ENCODE measurements at regions not wholly inside any gene's neighbourhood (a gene's known extent, or its start where the extent isn't known, plus 50 kb on each side); places are given as distances from the start of the nearest gene placed in this dataset.

DNA sequence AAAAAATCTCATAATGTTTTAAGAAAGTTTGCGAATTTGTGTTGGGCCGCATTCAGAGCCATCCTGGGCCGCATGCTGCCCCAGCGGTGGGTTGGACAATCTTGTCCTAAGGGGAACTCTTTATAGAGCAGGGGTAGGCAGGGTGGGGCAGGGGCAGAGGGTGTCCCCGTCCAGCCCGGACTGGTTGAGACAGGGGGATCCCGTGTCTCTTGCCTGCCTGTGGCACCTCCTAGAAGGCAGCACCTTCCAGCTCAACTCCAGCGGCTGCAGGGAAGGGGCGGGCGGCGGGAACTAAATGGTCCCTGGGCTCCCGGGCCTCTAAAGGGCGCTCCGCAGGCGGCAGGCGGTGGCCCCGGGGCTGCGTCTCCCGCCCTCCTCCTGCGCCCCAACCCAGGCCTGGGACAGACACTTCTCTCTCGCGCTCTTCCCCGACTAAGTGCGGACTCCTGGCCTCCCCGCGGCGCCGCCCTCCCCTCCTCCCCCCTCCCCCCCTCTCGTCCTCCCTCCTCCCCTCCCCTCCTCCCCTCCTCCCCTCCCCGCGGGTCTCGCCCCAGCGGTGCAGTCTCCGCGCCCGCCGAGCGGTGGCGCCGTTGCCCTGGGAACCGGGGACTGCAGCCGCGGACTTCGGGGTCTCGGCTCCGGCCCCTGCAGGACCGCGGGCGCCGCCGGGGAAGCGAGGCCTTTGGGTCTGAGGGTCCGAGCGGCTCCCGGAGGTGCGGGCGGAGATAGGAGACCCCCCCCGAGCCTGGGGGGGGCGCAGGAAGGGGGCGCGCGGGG, 132.6 kb downstream of the MRPL36 start:
- peak; percentile 87 for DNase-seq

DNA sequence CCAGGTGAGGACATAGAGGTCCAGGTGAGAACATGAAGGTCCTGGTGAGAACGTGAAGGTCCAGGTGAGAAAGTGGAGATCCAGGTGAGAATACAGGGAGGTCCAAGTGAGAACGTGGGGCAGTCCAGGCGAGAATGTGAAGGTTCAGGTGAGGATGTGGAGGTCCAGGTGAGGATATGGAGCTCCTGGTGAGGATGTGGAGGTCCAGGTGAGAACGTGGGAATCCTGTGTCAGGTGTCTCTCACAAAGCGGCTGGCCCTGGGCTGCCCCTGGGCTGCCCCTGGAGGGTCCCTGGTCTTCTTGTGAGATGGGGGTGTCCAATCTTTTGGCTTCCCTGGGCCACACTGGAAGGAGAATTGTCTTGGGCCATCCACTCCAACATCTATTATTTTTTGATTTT, 133.4 kb downstream of the MRPL36 start:
- DNase-seq: no peak

DNA sequence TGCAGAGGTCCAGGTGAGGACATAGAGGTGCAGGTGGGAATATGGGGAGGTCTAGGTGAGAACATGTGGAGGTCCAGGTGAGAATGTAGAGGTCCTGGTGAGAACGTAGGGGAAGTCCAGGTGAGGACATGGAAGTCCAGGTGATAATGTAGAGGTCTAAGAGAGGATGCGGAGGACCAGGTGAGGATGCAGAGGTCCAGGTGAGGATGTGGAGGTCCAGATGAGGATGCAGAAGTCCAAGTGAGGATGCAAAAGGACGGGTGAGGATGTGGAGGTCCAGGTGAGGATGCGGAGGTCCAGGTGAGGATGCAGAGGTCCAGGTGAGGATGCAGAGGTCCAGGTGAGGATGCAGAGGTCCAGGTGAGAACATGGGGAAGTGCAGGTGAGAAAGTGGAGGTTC, 133.8 kb downstream of the MRPL36 start:
- DNase-seq: peak; percentile 41

DNA sequence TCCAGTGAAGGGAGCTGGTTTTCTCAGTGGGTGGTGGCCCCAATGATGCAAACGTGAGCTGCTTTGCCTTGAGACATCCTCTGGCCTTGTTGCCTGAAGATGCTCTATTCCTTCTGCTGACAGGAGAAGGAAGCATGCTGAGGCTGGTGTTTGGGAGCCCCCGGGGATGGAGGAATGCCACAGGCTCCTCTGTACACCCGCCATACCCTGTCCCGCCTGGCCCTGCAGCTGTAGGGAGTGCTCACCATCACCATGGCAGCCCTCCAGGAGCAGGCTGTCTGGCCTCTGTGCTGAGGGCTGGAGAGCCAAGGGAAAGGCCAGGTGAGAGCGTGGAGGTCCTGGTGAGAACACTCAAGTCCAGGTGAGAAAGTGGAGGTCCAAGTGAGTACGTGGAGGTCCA, 134.4 kb downstream of the MRPL36 start:
- peak; percentile 36 for DNase-seq

DNA sequence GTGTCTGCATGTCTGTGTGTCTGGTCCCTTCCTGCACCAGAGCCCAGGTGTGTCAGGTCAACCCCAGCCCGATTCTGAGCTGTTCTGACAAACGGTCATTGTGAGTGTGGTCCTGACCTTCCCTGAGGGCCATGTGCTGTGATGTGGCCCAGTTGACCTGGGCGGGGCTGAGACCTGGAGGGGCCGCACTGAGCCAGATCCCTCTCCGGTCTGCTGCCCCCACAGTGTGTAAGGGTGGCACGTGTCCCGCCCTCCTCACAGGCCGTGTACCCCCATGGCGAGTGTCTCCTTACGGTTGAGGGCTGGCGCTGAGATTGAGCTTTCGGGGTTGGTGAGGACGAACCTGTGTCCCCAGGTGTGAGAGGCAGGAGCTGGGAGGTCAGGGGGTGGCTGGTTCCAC, 136.5 kb downstream of the MRPL36 start:
- DNase-seq: peak; percentile 48

DNA sequence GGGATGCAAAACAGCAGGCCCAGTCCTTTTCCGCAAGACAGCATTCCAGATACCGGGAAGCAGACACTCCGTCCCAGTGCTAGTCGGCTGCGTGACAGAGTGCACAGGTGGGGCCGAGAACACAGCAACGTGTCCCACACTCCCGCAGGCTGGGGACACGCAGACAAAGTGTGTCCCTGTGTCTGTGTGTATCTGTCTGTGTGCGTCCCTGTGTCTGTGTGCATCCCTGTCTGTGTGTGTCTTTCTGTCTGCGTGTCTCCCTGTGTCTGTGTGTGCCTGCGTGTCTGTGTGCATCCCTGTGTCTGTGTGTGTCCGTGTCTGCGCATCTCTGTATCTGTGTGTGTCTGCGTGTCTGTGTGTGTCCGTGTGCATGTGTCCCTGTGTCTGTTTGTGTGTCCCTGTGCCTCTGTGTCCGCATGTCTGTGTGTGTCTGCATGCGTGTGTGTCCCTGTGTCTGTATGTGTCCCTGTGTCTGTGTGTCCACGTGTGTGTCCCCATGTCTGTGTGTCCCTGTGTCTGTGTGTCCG, 137.0 kb downstream of the MRPL36 start:
- peak; percentile 56 for DNase-seq

DNA sequence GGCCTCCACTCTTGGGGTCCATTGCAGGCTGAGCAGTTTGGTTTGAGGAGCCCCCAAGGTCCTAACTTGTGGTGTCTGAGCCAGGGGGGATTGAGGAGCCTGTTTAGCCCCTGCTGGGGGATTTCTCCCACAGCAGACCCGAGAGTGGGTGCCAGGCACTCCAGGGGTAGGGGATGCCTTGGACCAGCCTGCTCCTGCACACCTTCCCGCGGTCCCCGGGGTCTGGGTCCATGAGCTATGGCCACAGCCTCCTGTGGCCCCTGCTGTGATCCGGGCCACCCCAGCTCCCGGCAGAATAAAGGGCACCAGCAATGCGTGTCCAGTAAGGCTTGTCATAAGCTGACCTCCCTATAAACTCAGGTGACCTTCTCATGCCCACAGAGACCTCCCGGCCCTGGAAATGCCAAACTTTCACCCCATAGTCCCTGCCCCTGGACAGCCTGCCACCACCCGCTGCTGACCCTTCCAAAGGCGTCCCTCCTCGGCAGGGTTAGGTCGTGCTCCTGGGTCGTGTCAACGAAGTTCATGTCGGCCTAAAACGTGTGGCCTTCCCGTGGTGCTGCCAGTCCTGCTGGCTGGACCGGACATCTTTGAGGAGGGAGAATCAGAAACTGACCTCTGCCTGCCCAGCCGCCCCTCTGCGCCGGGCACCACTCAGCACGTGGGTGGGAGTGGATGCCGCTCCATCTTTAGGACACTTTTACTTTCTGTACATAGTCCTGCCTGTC, 137.6 kb downstream of the MRPL36 start:
- peak; percentile 39 for DNase-seq

DNA sequence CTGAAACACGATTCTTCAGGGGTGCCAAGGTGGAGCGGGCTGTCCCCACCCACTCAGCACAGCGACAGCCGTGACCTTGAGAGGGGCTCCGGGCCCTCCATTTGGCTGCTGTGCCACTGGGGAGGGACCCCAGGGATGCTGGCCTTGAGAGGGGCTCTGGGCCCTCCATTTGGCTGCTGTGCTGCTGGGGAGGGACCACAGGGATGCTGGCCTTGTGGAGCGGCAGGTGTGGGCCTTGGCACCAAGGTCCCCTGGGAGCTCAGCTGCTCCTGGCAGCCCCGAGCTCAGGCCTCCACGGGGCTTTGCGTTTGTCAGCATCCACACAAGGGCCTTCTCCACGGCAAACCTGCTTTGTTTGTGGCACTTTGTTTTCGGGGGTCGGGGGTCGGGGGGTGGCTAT, 137.6 kb upstream of the LPCAT1 start:
- DNase-seq: peak; percentile 41

DNA sequence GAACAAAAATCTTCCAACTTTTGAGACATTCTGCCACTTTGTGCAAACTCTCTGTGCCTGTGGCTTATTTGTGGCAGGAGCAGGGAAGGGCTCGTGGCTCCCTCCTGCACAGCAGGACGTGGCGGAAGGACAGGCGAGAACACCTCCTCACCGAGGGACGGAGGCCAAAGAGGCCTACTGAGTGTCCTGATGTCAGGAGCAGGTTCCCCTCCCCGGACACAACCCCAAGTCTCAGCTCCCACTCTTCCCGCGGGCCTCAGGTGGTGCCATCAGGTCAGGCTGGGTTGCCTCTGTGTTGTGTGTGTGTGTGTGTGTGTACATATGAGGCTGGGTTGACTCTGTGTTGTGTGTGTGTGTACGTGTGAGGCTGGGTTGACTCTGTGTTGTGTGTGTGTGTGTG, 136.8 kb upstream of the LPCAT1 start:
- DNase-seq: peak; percentile 43

DNA sequence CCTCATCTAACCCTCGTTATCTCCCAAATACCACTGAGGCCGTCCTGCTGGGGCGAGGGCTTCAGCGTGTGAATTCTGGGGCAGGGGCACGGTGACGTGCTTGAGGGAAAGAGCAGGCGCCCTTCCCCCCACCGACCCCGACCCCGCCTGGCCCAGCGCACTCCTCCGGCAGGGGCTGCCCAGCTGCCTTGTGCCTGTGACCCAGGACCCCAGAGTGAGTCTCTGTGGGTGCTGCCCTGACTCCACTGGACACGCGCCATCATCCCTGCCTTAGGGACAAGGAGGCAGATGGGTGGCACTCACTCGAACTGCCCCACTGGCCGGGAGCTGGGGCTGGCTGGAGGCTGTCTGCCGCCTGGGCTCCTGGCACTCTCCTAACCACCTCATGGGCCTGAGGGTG, 136.2 kb upstream of the LPCAT1 start:
- peak; percentile 41 for DNase-seq

DNA sequence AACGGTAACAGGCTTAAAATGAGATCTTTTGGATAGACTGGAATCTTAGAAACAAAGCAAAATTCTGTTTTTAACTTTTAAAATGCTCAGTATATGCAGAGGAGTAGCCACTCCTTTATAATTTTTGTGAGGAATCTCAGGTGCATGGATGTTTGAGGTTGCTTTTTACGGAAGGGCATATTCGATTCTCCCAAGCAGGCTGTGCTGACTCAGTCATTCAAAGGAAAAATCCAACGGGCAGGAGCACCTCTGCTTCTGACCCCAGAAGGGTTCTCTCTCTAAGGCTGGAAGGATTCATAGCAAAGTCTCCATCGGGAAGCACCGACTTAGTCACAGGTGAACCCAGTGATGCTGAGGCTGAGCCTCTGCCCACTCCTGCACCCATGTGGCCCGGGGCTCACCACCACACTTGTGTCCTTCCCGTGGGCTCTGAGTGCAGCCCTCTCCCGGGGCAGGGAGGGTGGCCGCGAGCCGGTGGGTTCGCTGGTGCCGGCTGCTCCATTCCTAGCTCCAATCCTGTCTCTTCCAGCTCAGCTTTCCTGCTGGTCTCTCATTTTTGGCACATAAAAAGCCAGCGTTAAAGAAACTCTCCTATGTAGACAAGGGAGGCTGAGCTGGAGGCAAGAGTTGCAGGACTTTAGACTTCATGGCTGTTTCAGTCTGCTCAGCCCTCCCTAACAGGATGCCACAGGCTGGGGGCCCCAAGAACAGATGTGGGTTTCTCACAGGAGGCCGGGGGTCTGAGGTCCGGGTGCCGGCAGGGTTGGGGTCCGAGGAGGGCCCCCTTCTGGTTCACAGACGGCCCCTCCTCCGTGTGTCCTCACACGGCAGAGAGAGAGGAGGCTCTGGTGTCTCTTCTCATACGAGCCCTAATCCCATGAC, 135.6 kb upstream of the LPCAT1 start:
- DNase-seq: peak; percentile 41

DNA sequence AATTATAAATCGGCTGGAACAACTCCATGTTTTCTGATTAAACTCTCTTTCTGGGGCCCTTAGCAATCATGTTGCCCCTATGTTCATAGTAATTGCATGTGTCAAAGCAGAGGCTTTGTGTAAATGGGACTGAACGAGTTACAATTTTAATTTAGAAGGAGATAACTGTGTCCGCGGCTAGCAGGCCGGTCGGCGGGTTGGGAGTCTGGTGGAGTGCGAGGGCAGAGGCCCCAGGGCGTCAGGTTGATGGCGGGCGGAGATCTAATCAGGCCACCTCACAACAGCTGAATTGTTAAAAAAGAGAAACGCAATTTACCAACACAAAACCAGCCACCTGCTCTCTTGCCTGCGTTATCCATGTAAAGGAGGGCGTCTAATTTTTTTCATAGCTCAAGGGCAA, 134.9 kb upstream of the LPCAT1 start:
- peak; percentile 64 for DNase-seq

DNA sequence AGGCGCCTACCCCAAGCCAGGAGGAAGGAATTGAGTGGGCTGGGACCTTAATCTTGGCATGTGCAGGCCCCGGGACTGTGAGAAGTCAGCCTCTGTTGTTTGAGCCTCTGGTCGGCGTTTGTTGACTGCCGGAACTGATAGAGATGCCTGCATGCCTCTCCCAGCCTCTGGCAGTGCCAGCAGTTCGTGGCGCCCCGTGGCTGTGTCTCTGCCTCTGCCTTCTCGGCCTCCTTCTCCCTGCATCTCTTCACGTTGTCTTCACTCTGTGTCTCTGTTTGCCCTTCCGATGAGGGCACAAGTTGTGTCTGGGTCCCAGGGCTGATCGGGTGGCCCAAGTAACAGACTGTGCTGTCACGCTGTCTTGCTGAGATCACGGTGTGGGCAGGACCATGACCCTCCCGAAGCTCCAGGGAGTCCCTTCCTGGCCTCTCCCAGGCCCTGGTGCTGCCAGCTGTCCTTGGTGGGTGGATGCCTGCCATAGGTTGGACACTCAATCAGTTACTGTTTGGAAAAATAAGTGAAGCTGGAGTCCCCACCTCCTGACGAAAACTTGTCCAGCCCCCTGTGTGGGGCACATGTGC, 133.5 kb upstream of the LPCAT1 start:
- DNase-seq: peak; percentile 42

DNA sequence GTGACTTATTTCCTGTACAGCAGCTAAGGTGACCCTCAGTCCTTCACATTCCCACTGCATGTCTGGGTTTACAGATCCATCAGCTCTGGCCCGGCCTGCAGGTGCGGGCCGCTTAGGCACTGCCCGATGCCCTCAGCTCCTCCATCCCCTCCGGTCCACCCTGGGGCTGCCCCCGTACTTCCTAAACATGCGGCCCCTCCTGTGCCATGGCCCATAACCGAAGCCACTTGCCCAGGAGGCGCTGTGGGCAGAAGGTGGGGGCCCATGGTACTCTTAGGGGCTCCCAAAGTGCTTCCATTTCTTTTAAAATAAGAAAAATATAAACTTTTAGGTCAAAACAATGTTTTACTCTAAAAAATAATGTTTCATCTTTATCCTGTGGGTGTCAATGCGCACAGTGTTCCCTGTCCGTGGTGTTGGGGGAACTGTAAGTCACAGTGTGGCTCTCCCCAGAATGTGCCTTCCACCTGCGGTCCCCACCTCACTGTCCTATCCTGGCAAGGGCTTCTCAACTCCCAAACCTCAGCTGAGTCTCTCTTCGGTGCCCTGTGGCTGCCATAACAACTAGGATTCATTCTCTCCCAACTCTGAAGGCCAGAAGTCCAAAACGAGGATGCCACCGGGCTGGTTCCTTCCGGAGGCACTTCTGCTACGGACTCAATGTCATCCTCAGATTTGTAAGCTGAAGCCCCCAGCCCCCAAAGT, 132.7 kb upstream of the LPCAT1 start:
- DNase-seq: no peak

DNA sequence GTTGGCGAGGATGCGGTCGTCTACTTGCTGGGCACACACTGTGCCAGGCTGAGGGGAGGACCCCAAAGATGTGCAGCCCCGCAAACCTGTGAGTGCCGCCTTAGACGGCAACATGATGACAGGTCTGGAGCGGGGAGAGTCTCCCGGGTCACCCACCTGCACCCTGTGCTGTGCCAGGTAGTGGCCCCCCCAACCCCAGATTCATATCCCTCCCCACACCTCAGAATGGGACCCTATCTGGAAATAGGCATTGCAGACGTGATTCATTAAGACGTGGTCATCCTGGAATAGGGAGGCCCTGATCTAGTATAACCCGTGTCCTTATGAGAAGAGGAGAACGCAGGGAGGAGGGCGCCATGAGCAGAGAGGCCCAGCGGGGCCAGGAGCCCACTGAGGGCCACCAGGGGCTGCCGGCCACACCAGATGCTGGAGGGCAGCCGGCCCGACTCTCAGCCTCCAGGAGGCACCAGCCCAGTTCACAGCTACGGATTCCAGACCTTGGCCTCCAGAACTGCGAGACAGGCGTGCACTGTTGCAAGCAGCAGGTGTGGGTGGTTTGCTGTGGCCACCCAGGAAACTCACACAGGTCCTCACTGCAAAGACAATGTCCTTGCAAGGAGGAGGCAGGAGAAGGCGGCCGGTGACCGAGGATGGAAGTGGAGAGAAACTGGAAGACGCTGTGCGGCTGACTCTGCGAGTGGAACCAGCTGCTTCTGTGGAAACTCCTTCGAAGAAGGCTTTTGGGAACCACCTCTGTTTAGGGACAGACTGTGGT, 131.9 kb upstream of the LPCAT1 start:
- DNase-seq: peak; percentile 45

DNA sequence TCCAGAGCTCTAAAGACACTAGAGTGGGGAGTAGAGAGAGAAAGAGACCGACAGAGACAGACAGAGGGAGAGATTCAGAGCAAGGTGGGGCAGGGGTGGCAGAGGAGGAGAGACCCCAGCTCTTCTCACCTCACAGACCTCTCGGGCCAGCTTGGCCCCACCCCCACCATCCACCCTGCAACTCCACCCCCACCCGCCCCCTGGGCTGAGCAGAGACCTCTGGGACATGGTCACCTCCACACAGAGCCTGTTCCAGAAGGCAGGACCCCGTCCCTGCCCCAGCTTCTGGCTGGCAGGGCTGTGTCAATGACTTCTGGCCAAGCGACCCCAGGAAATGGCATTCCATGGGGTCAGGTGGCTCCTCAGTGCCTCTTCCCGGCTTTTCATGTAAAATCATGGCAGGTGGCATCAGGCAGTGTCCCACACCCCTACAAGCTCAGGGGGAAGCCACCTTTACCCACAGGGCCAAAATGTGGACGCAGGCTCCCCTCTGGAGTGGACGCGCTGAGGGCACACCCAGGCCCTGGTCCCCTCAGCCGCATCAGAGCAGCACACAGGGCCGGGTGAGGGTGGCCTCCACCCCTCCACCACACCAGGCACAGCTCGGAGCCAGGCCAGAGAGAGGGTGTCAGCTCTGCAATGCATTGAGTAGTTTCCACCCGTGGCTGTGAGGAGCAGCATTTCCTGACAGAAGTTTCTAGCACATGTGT, 131.2 kb upstream of the LPCAT1 start:
- peak; percentile 43 for DNase-seq

DNA sequence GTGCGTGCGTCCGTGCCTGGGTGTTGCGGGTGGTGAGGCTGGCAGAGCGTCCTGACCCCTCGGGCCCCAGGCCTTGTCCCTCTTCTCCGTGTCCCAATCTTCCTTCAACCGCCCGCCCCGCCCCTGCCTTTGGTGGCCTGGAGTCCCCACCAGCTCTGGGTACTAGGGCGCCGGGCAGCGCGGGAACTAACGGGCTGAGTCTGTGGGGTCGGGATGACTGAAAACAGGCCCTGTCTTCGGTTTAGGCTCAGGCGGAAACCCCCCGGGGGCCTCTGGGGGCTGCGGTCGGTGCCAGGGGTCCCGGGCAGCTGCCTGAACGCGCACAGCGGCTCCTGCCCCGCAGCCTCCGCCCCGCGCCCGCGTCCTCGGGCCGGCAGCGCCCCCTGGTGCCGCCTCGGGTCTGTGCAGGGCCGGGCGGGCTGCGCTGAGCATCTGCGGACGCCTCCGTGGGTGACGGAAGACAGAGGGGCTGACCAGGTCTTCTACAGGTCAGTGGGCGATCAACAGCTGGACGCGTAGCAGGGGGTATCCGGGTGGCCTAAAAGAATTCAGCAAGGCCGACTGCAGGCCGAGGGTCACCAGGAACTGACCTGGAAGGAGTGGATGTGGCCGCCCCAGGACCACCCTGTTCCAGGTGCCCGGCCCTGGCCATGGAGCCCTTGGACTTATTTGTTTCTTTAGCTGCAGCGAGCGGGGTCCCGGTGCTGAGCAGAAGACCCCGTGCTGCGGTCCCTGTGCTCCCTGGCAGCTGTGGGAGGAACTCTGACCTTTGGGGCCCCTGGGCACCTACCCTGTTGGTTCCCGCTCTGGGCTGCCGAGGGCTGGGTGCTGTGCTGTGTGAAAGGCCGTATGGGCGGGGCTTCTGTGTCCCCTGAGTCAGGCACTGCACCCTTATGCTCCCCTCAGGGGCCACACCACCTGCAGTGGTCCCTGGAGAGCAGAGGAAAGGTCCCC, 130.2 kb upstream of the LPCAT1 start:
- DNase-seq: peak; percentile 58

DNA sequence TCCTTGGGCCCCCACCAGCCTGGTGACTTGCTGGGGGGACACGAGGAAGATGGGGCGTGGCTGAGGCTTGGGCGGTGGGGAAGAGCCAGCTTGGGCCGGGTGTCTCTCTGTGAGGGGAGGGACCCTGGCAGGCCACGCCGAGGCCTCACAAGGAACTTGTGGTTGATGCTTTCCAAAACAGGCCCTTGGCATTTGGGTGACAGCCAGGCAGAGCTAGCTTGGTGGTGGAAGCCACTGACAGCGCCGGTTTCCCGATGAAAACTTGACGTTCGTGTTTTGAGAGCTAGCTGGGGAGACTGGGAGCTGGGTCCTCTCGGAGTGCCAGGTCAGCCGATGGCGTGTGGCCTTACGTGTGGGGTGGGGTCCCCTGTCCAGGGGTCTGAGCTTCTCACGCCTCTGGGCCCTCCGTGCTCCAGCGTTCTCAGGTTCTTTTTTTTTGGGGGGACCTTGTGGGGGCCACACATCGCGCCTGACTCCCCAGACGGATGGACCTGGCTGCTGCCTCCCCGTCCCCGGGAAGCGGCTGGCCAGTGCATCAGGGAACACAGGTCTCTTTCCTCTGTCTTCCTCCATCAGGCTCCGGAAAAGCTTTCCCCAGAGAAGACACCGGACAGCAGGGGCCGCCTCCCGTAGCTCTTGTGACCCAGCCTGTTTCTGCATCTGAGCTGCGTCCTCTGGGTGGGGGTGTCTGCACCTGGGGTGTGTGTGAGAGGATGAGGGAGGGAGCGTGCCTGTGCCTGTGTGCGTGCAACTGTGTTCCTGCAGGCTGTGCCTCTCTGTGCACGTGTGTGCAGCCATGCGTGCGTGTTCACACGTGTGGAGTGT, 129.3 kb upstream of the LPCAT1 start:
- DNase-seq: no peak

Data from islet precursor cell (in vitro differentiated cells).